SK-N-SH treated with all-trans-retinoic acid at 6 μM for 48 hours (cell line): ENCODE measurements at regions not wholly inside any gene's neighbourhood (a gene's known extent, or its start where the extent isn't known, plus 50 kb on each side); places are given as distances from the start of the nearest gene placed in this dataset.

ENCODE experiments used
- ATAC-seq: fragments of 200-7000 bp; cut with Tn5 transposase; 3 replicates; pipeline ENCODE4 v1.9.1; 2020; ENCODE audit warnings: mild to moderate bottlenecking, moderate library complexity
- ARNTL ChIP-seq: fragments of 450-650 bp; formaldehyde crosslinking; IDR thresholded peaks from 2 replicates; pipeline ENCODE4 v1.5.0; 2020; ENCODE audit warnings: low read depth, mild to moderate bottlenecking, moderate library complexity, borderline replicate concordance
- BACH2 ChIP-seq: fragments of 250-450 bp; sonication (Bioruptor Pico); IDR thresholded peaks from 2 replicates; pipeline ENCODE4 v1.9.0; 2021; ENCODE audit warnings: mild to moderate bottlenecking, borderline replicate concordance
- CREB5 ChIP-seq: fragments of 250-450 bp; sonication (Bioruptor Pico); IDR thresholded peaks from 2 replicates; pipeline ENCODE4 v1.5.1; 2020; ENCODE audit warnings: low read depth, mild to moderate bottlenecking, moderate library complexity
- CSRNP3 ChIP-seq: fragments of 250-450 bp; sonication (Bioruptor Pico); IDR thresholded peaks from 2 replicates; pipeline ENCODE4 v1.5.1; 2021; ENCODE audit warnings: mild to moderate bottlenecking, moderate library complexity
- ESRRG ChIP-seq: fragments of 250-450 bp; sonication (Bioruptor Pico); IDR thresholded peaks from 2 replicates; pipeline ENCODE4 v1.6.1; 2021; ENCODE audit warnings: mild to moderate bottlenecking
- GLIS3 ChIP-seq: fragments of 250-450 bp; sonication (Bioruptor Pico); IDR thresholded peaks from 2 replicates; pipeline ENCODE4 v1.5.0; 2020; ENCODE audit warnings: mild to moderate bottlenecking, moderate library complexity
- ISL1 ChIP-seq: fragments of 250-450 bp; sonication (Bioruptor Pico); IDR thresholded peaks from 2 replicates; pipeline ENCODE4 v2.1.2; 2022; ENCODE audit warnings: mild to moderate bottlenecking, moderate library complexity
- OSR1 ChIP-seq: fragments of 250-450 bp; sonication (Bioruptor Pico); IDR thresholded peaks from 2 replicates; pipeline ENCODE4 v1.8.0; 2022; ENCODE audit warnings: moderate library complexity, mild to moderate bottlenecking, inconsistent platforms
- PATZ1 ChIP-seq: fragments of 250-450 bp; sonication (Bioruptor Pico); IDR thresholded peaks from 2 replicates; pipeline ENCODE4 v1.8.0; 2020; ENCODE audit warnings: mild to moderate bottlenecking, moderate library complexity, borderline replicate concordance
- POU6F1 ChIP-seq: fragments of 250-450 bp; sonication (Bioruptor Pico); IDR thresholded peaks from 2 replicates; pipeline ENCODE4 v1.8.0; 2021; ENCODE audit warnings: low read depth, mild to moderate bottlenecking, moderate library complexity, borderline replicate concordance
- PPARA ChIP-seq: fragments of 250-450 bp; sonication (Bioruptor Pico); IDR thresholded peaks from 2 replicates; pipeline ENCODE4 v1.5.0; 2020; ENCODE audit warnings: mild to moderate bottlenecking, borderline replicate concordance
- RARB ChIP-seq: fragments of 250-450 bp; sonication (Bioruptor Pico); IDR thresholded peaks from 2 replicates; pipeline ENCODE4 v1.8.0; 2021; ENCODE audit warnings: mild to moderate bottlenecking, moderate library complexity
- SNAI2 ChIP-seq: fragments of 250-450 bp; sonication (Bioruptor Pico); IDR thresholded peaks from 2 replicates; pipeline ENCODE4 v1.5.0; 2020; ENCODE audit warnings: mild to moderate bottlenecking, moderate library complexity
- TCF4 ChIP-seq: fragments of 250-450 bp; sonication (Bioruptor Pico); IDR thresholded peaks from 2 replicates; pipeline ENCODE4 v1.8.0; 2021; ENCODE audit warnings: mild to moderate bottlenecking, moderate library complexity, borderline replicate concordance
- TOX ChIP-seq: fragments of 250-450 bp; sonication (Bioruptor Pico); IDR thresholded peaks from 2 replicates; pipeline ENCODE4 v1.8.0; 2021; ENCODE audit warnings: mild to moderate bottlenecking, moderate library complexity, borderline replicate concordance
- TSHZ2 ChIP-seq: fragments of 250-450 bp; sonication (Bioruptor Pico); IDR thresholded peaks from 2 replicates; pipeline ENCODE4 v1.5.0; 2020; ENCODE audit warnings: mild to moderate bottlenecking, moderate library complexity
- ZC3H10 ChIP-seq: fragments of 250-450 bp; sonication (Bioruptor Pico); IDR thresholded peaks from 2 replicates; pipeline ENCODE4 v1.5.1; 2021; ENCODE audit warnings: mild to moderate bottlenecking, moderate library complexity
- ZFP3 ChIP-seq: fragments of 250-450 bp; sonication (Bioruptor Pico); IDR thresholded peaks from 2 replicates; pipeline ENCODE4 v1.5.0; 2020; ENCODE audit warnings: mild to moderate bottlenecking, moderate library complexity
- ZFP30 ChIP-seq: fragments of 450-650 bp; formaldehyde crosslinking; IDR thresholded peaks from 2 replicates; pipeline ENCODE4 v1.5.0; 2022; ENCODE audit warnings: mild to moderate bottlenecking, moderate library complexity
- ZNF565 ChIP-seq: fragments of 450-650 bp; formaldehyde crosslinking; conservative IDR thresholded peaks from 2 replicates; pipeline ENCODE4 v1.5.0; 2020; ENCODE audit warnings: low read depth, mild to moderate bottlenecking, moderate library complexity
- ZNF70 ChIP-seq: fragments of 450-650 bp; formaldehyde crosslinking; IDR thresholded peaks from 2 replicates; pipeline ENCODE4 v1.5.0; 2020; ENCODE audit warnings: mild to moderate bottlenecking, moderate library complexity
- ZNF8 ChIP-seq: fragments of 450-650 bp; formaldehyde crosslinking; IDR thresholded peaks from 2 replicates; pipeline ENCODE4 v1.5.0; 2020; ENCODE audit warnings: mild to moderate bottlenecking, moderate library complexity

GRCh38 chr6:19665613-19665909, 171.6 kb upstream of the ID4 start:
- peak; percentile 9; the same call in 1 of the 3 replicates for ATAC-seq
- TF ChIP-seq BACH2 (CRISPR knock-in tag) (no peak), GLIS3 (CRISPR knock-in tag) (no peak), OSR1 (CRISPR knock-in tag) (no peak), ISL1 (no peak), ZFP30 (CRISPR knock-in tag) (no peak), ZNF8 (no peak), RARB (CRISPR knock-in tag) (no peak), ZNF565 (CRISPR knock-in tag) (no peak), ESRRG (CRISPR knock-in tag) (no peak), TOX (CRISPR knock-in tag) (no peak), CSRNP3 (CRISPR knock-in tag) (no peak), ZNF70 (CRISPR knock-in tag) (no peak), ZFP3 (CRISPR knock-in tag) (no peak), TCF4 (no peak), ZC3H10 (CRISPR knock-in tag) (no peak), PATZ1 (CRISPR knock-in tag) (no peak), POU6F1 (no peak)

GRCh38 chr6:19668710-19669109, 168.5 kb upstream of the ID4 start:
- TF ChIP-seq ARNTL (CRISPR knock-in tag) = no peak
- no peak for TF ChIP-seq ZNF8
- no peak for TF ChIP-seq CREB5 (CRISPR knock-in tag)
- TF ChIP-seq ZFP30 (CRISPR knock-in tag) = no peak
- TF ChIP-seq TSHZ2 (CRISPR knock-in tag) = no peak
- TF ChIP-seq ZC3H10 (CRISPR knock-in tag) = no peak
- no peak for TF ChIP-seq PPARA (CRISPR knock-in tag)
- TF ChIP-seq CSRNP3 (CRISPR knock-in tag) = no peak
- TF ChIP-seq TOX (CRISPR knock-in tag) = no peak; the same call in 1 of the 2 replicates
- TF ChIP-seq POU6F1 = no peak
- no peak for TF ChIP-seq ZNF565 (CRISPR knock-in tag)
- no peak for TF ChIP-seq BACH2 (CRISPR knock-in tag)
- TF ChIP-seq OSR1 (CRISPR knock-in tag) = no peak
- TF ChIP-seq TCF4 = no peak
- TF ChIP-seq PATZ1 (CRISPR knock-in tag) = no peak
- no peak for TF ChIP-seq SNAI2 (CRISPR knock-in tag)
- no peak for TF ChIP-seq ESRRG (CRISPR knock-in tag)
- no peak for TF ChIP-seq ISL1
- no peak for TF ChIP-seq ZNF70 (CRISPR knock-in tag)
- TF ChIP-seq ZFP3 (CRISPR knock-in tag) = no peak
- ATAC-seq = peak; percentile 83
